Erythroblast (primary cell): ENCODE measurements at regions not wholly inside any gene's neighbourhood (a gene's known extent, or its start where the extent isn't known, plus 50 kb on each side); places are given as distances from the start of the nearest gene placed in this dataset.

Experiments
- DNase-seq, 2 experiments: peaks; one replicate each; lab custom pipeline; 2025; lab: John Stamatoyannopoulos, UW
- GATA1 ChIP-seq: IDR thresholded peaks from 2 replicates; pipeline ENCODE4 v1.6.1; 2011; ENCODE audit warnings: low read depth, mild to moderate bottlenecking, control low read depth, low read length, moderate library complexity
- POLR2A ChIP-seq: IDR thresholded peaks from 2 replicates; pipeline ENCODE4 v1.6.1; 2011; ENCODE audit warnings: mild to moderate bottlenecking, low read length

GRCh38 chr15:39167164-39168058, 413.5 kb upstream of the THBS1 start:
- TF ChIP-seq POLR2A (no peak), GATA1 (no peak)
- no peak for DNase-seq

- peak; percentile 23 to 34 for DNase-seq
- no peak for TF ChIP-seq POLR2A
- TF ChIP-seq GATA1: no peak
These were observed 408.9 kb upstream of the THBS1 start for GRCh38 chr15:39171944-39172368.

GRCh38 chr15:39172380-39173281, 408.2 kb upstream of the THBS1 start:
- no peak for DNase-seq
- no peak for TF ChIP-seq GATA1
- TF ChIP-seq POLR2A: no peak

- TF ChIP-seq GATA1 (no peak), POLR2A (no peak)
- DNase-seq: no peak
These were observed 407.5 kb upstream of the THBS1 start for GRCh38 chr15:39173426-39173825.

- no peak for DNase-seq
- no peak for TF ChIP-seq POLR2A
- no peak for TF ChIP-seq GATA1
These were observed 406.5 kb upstream of the THBS1 start for GRCh38 chr15:39174332-39174731.

- DNase-seq: no peak
- no peak for TF ChIP-seq POLR2A
- no peak for TF ChIP-seq GATA1
These were observed 404.8 kb upstream of the THBS1 start for GRCh38 chr15:39176030-39176429.

GRCh38 chr15:39177561-39177960, 403.3 kb upstream of the THBS1 start:
- DNase-seq: no peak
- no peak for TF ChIP-seq GATA1
- no peak for TF ChIP-seq POLR2A

GRCh38 chr15:39180030-39180429, 400.8 kb upstream of the THBS1 start:
- DNase-seq: no peak
- TF ChIP-seq POLR2A (no peak), GATA1 (no peak)

- TF ChIP-seq POLR2A (no peak), GATA1 (no peak)
- no peak for DNase-seq
These were observed 400.4 kb upstream of the THBS1 start for GRCh38 chr15:39180483-39180933.

- DNase-seq: no peak
- TF ChIP-seq POLR2A: no peak
- no peak for TF ChIP-seq GATA1
These were observed 399.7 kb upstream of the THBS1 start for GRCh38 chr15:39181056-39181747.

GRCh38 chr15:39181940-39182339, 398.9 kb upstream of the THBS1 start:
- TF ChIP-seq POLR2A (no peak), GATA1 (no peak)
- DNase-seq: no peak

- no peak for DNase-seq
- TF ChIP-seq GATA1: no peak
These were observed 397.6 kb upstream of the THBS1 start for GRCh38 chr15:39183164-39183881.

- TF ChIP-seq GATA1 (no peak), POLR2A (no peak)
- DNase-seq: no peak
These were observed 396.0 kb upstream of the THBS1 start for GRCh38 chr15:39184701-39185390.
